Astrocyte (in vitro differentiated cells and primary cell): ENCODE measurements at regions not wholly inside any gene's neighbourhood (a gene's known extent, or its start where the extent isn't known, plus 50 kb on each side); places are given as distances from the start of the nearest gene placed in this dataset.

Experiments
- DNase-seq: peaks from one replicate; pipeline ENCODE4 v3.0.0-alpha.2; 2010; ENCODE audit warnings: low read depth
- FAIRE-seq: peaks from 2 replicates; lab custom pipeline; 2011; peaks lifted over from hg19 to GRCh38; lab: Jason Lieb, UNC
- H2AFZ ChIP-seq: 2 replicates; pipeline ENCODE4 v1.6.0; 2012; ENCODE audit warnings: low read depth, low read length, inconsistent platforms
- H3K27ac ChIP-seq: 2 replicates; pipeline ENCODE4 v1.5.1; 2011; ENCODE audit warnings: low read depth, low read length, inconsistent platforms
- H3K27me3 ChIP-seq: 2 replicates; pipeline ENCODE4 v1.6.0; 2011; ENCODE audit warnings: low read length, inconsistent platforms; ENCODE audit not compliant: insufficient read depth
- H3K36me3 ChIP-seq: 2 replicates; pipeline ENCODE4 v1.5.1; 2011; ENCODE audit warnings: low read length, inconsistent platforms; ENCODE audit not compliant: insufficient read depth
- H3K4me1 ChIP-seq: 2 replicates; pipeline ENCODE4 v1.5.1; 2011; ENCODE audit warnings: low read length, inconsistent platforms; ENCODE audit not compliant: insufficient read depth
- H3K4me2 ChIP-seq: 2 replicates; pipeline ENCODE4 v1.6.0; 2012; ENCODE audit warnings: low read length, inconsistent platforms
- H3K4me3 ChIP-seq: 2 replicates; pipeline ENCODE4 v1.5.1; 2011; ENCODE audit warnings: low read depth, mild to moderate bottlenecking, low read length, inconsistent platforms; ENCODE audit not compliant: insufficient read depth
- H3K79me2 ChIP-seq: 2 replicates; pipeline ENCODE4 v1.6.0; 2012; ENCODE audit warnings: mild to moderate bottlenecking, low read length, inconsistent platforms; ENCODE audit not compliant: insufficient read depth
- H3K9ac ChIP-seq: 2 replicates; pipeline ENCODE4 v1.6.0; 2012; ENCODE audit warnings: mild to moderate bottlenecking, low read length, inconsistent platforms
- H3K9me3 ChIP-seq: 2 replicates; pipeline ENCODE4 v1.5.1; 2012; ENCODE audit warnings: low read depth, mild to moderate bottlenecking, low read length, inconsistent platforms; ENCODE audit not compliant: insufficient read depth
- H4K20me1 ChIP-seq: 2 replicates; pipeline ENCODE4 v1.6.0; 2012; ENCODE audit warnings: low read length, inconsistent platforms; ENCODE audit not compliant: insufficient read depth
- H3K27ac Mint-ChIP-seq: one replicate; pipeline ENCODE4 v1.8.0; 2021; ENCODE audit warnings: mild to moderate bottlenecking, mixed read lengths; ENCODE audit not compliant: unreplicated experiment
- H3K27me3 Mint-ChIP-seq: one replicate; pipeline ENCODE4 v1.8.0; 2021; ENCODE audit warnings: low read depth, mixed read lengths; ENCODE audit not compliant: unreplicated experiment
- H3K36me3 Mint-ChIP-seq: one replicate; pipeline ENCODE4 v1.8.0; 2021; ENCODE audit warnings: low read depth, mixed read lengths; ENCODE audit not compliant: unreplicated experiment
- H3K4me1 Mint-ChIP-seq: one replicate; pipeline ENCODE4 v1.8.0; 2021; ENCODE audit warnings: low read depth, mixed read lengths; ENCODE audit not compliant: unreplicated experiment
- H3K4me3 Mint-ChIP-seq: one replicate; pipeline ENCODE4 v1.8.0; 2021; ENCODE audit warnings: mild to moderate bottlenecking, moderate library complexity, mixed read lengths; ENCODE audit not compliant: unreplicated experiment
- H3K9me3 Mint-ChIP-seq: one replicate; pipeline ENCODE4 v1.8.0; 2021; ENCODE audit warnings: mild to moderate bottlenecking, mixed read lengths; ENCODE audit not compliant: unreplicated experiment
- EZH2 ChIP-seq: IDR thresholded peaks from 2 replicates; pipeline ENCODE4 v1.6.1; 2012; ENCODE audit warnings: mild to moderate bottlenecking, low read length, inconsistent platforms; ENCODE audit not compliant: insufficient read depth
- TF ChIP-seq, protein P1 (sequence below): IDR thresholded peaks from 2 replicates; pipeline ENCODE4 v1.5.1; 2011; ENCODE audit warnings: low read depth, mild to moderate bottlenecking, inconsistent platforms, low read length, moderate library complexity; ENCODE audit not compliant: insufficient read depth

GRCh38 chr20:52578559-52578958 lies 387.0 kb upstream of the ZFP64 start:
- Mint-ChIP-seq H3K36me3 (no peaks in the 10 kb centered on the region), H3K27me3 (peaks cover 3% of the 10 kb centered on the region), H3K9me3 (peaks cover 5% of the 10 kb centered on the region), H3K4me3 (no peak overlapping the region), H3K27ac (no peak overlapping the region), H3K4me1 (no peaks in the 10 kb centered on the region)
- H2AFZ ChIP-seq = no peak overlapping the region
- no peak overlapping the region for H3K4me2 ChIP-seq
- H3K4me3 ChIP-seq = no peak overlapping the region
- no peaks in the 10 kb centered on the region for H3K9me3 ChIP-seq
- no peak for DNase-seq
- H3K27me3 ChIP-seq = no peaks in the 10 kb centered on the region
- H3K79me2 ChIP-seq = no peaks in the 10 kb centered on the region
- TF ChIP-seq EZH2 = no peak
- TF ChIP-seq, protein P1, sequence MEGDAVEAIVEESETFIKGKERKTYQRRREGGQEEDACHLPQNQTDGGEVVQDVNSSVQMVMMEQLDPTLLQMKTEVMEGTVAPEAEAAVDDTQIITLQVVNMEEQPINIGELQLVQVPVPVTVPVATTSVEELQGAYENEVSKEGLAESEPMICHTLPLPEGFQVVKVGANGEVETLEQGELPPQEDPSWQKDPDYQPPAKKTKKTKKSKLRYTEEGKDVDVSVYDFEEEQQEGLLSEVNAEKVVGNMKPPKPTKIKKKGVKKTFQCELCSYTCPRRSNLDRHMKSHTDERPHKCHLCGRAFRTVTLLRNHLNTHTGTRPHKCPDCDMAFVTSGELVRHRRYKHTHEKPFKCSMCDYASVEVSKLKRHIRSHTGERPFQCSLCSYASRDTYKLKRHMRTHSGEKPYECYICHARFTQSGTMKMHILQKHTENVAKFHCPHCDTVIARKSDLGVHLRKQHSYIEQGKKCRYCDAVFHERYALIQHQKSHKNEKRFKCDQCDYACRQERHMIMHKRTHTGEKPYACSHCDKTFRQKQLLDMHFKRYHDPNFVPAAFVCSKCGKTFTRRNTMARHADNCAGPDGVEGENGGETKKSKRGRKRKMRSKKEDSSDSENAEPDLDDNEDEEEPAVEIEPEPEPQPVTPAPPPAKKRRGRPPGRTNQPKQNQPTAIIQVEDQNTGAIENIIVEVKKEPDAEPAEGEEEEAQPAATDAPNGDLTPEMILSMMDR = no peak
- FAIRE-seq = no peak
- H3K36me3 ChIP-seq = no peaks in the 10 kb centered on the region
- H4K20me1 ChIP-seq = no peaks in the 10 kb centered on the region
- H3K27ac ChIP-seq = no peak overlapping the region
- no peaks in the 10 kb centered on the region for H3K4me1 ChIP-seq
- H3K9ac ChIP-seq = no peak overlapping the region

DNA sequence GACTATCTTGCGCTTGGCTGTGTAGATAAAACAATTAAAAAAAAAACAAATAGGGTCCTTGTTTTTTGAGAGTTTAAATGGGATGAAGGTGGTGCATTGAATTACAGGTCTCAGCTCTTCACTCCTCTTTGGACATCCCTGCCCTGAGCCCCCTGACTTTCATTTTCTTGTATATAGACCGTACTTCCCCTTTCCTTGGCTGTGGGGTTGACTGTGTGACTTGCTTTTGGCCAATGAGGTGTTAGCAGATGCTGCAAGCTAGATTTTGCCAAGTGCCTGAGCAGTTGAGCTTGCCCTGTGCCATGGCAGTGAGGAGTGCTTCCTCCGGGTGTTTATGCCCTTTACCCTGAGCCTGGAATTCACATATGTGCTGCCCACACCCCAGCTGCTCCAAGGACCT lies 386.1 kb upstream of the ZFP64 start:
- no peaks in the 10 kb centered on the region for H4K20me1 ChIP-seq

DNA sequence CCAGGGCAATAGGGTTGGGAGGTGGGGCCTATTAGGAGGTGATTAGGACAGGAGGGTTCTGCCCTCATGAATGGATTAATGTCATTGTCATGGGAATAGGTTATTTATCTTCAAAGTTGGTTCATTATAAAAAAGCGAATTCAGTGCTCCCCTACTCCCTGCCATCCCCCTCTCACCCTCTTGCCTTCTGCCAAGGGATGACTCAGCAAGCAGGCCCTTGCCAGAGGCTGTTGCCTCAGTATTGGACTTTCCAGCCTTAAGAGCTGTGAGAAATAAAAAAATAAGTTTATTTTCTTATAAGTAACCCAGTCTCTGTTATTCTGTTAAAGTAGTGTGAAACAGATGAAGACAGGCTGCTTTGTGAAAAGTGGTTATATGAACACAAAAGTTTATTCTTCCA lies 381.1 kb upstream of the ZFP64 start:
- FAIRE-seq (no peak), DNase-seq (peak; percentile 8)
- Histone ChIP-seq H3K27ac (no peak overlapping the region), H3K4me3 (no peak overlapping the region), H3K4me1 (no peaks in the 10 kb centered on the region), H2AFZ (no peak overlapping the region), H3K27me3 (no peaks in the 10 kb centered on the region), H3K9me3 (no peaks in the 10 kb centered on the region), H3K36me3 (no peaks in the 10 kb centered on the region), H3K79me2 (no peaks in the 10 kb centered on the region), H3K4me2 (no peak overlapping the region), H3K9ac (no peak overlapping the region), H4K20me1 (no peaks in the 10 kb centered on the region)
- H3K9me3 Mint-ChIP-seq = peaks cover 3% of the 10 kb centered on the region
- TF ChIP-seq, protein P1 = no peak
- TF ChIP-seq EZH2 = no peak
- H3K36me3 Mint-ChIP-seq = no peaks in the 10 kb centered on the region
- H3K27me3 Mint-ChIP-seq = no peaks in the 10 kb centered on the region
- H3K4me3 Mint-ChIP-seq = no peak overlapping the region
- no peak overlapping the region for H3K27ac Mint-ChIP-seq
- H3K4me1 Mint-ChIP-seq = no peaks in the 10 kb centered on the region

More for the DNA sequence above, 386.1 kb upstream of the ZFP64 start:
- TF ChIP-seq, protein P1 = no peak
- no peak for TF ChIP-seq EZH2
- peaks cover 3% of the 10 kb centered on the region for H3K27me3 Mint-ChIP-seq
- no peak overlapping the region for H3K4me3 Mint-ChIP-seq
- Histone ChIP-seq H3K4me1 (no peaks in the 10 kb centered on the region), H3K9me3 (no peaks in the 10 kb centered on the region), H3K9ac (no peak overlapping the region), H3K27me3 (no peaks in the 10 kb centered on the region), H3K27ac (no peak overlapping the region), H3K4me2 (no peak overlapping the region), H2AFZ (no peak overlapping the region), H3K79me2 (no peaks in the 10 kb centered on the region), H3K4me3 (no peak overlapping the region), H3K36me3 (no peaks in the 10 kb centered on the region)
- no peak overlapping the region for H3K27ac Mint-ChIP-seq
- H3K36me3 Mint-ChIP-seq = no peaks in the 10 kb centered on the region
- DNase-seq (no peak), FAIRE-seq (no peak)
- H3K9me3 Mint-ChIP-seq = peaks cover 5% of the 10 kb centered on the region
- no peaks in the 10 kb centered on the region for H3K4me1 Mint-ChIP-seq
